BLaER1 (cell line): ENCODE measurements at regions not wholly inside any gene's neighbourhood (a gene's known extent, or its start where the extent isn't known, plus 50 kb on each side); places are given as distances from the start of the nearest gene placed in this dataset.
"Not testable (repeated sequence)": the region's sequence is repeated elsewhere in the genome, so short reads cannot be mapped to it uniquely, and the experiment has no call there.

ENCODE experiments used
- H3K27ac ChIP-seq: shearing (Covaris generic); formaldehyde crosslinking; 2 replicates; pipeline ENCODE4 v1.8.1; 2022
- H3K27me3 ChIP-seq: shearing (Covaris generic); formaldehyde crosslinking; 2 replicates; pipeline ENCODE4 v1.8.1; 2022
- H3K36me3 ChIP-seq: shearing (Covaris generic); formaldehyde crosslinking; 2 replicates; pipeline ENCODE4 v1.8.1; 2022
- H3K4me1 ChIP-seq: shearing (Covaris generic); formaldehyde crosslinking; 2 replicates; pipeline ENCODE4 v1.8.1; 2022
- H3K4me2 ChIP-seq: shearing (Covaris generic); formaldehyde crosslinking; 2 replicates; pipeline ENCODE4 v1.8.1; 2022
- H3K4me3 ChIP-seq: shearing (Covaris generic); formaldehyde crosslinking; 2 replicates; pipeline ENCODE4 v1.8.1; 2022
- H3K9ac ChIP-seq: shearing (Covaris generic); formaldehyde crosslinking; 2 replicates; pipeline ENCODE4 v1.8.1; 2022
- H3K9me3 ChIP-seq: shearing (Covaris generic); formaldehyde crosslinking; 2 replicates; pipeline ENCODE4 v1.8.1; 2022
- H4K20me1 ChIP-seq: shearing (Covaris generic); formaldehyde crosslinking; 2 replicates; pipeline ENCODE4 v1.8.1; 2022
- Cebpa-rat ChIP-seq: shearing (Covaris generic); IDR thresholded peaks from 2 replicates; pipeline ENCODE4 v1.8.1; 2022

DNA sequence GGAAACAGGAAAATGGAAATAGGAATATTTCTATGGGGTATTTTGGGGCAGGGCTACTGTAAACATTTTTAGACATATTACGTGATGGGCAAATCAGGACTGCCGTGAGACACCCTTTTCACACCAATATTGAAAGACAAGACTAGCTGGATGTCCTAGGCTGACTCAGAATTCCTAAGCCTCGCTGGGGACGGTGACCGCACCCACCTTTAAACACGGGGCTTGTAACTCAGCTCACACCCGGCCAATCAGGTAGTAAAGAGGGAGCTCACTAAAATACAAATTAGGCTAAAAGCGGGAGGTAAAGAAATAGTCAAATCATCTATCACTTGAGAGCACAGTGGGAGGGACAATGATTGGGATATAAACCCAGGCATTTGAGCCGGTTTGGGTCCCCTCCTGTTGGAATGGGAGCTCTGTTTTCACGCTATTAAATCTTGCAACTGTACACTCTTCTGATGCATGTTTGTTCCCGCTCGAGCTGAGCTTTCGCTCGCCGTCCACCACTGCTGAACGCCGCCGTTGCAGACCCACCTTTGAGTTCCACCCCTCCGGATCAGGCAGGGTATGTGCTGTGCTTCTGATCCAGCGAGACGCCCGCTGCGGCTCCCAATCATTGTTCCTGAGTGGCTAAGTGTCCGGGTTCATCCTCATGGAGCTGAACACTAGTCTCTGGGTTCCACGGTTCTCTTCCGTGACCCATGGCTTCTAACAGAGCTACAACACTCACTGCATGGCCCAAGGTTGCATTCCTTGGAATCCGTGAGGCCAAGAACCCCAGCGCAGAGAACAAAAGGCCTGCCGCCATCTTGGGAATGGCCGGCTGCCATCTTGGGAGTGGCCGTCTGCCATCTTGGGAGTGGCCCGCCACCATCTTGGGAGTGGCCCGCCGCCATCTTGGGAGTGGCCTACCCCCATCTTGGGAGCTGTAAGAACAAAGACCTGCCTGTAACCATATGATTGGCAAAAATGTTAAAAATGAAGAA lies 152.6 kb downstream of the CRLF2 start:
- Histone ChIP-seq H4K20me1 (no peaks in the 10 kb centered on the region), H3K9ac (no peak overlapping the region), H3K4me2 (no peak overlapping the region), H3K9me3 (peaks cover 35% of the 10 kb centered on the region), H3K27me3 (no peaks in the 10 kb centered on the region), H3K27ac (no peak overlapping the region), H3K4me3 (no peak overlapping the region), H3K4me1 (no peaks in the 10 kb centered on the region), H3K36me3 (no peaks in the 10 kb centered on the region)
- TF ChIP-seq Cebpa-rat: no peak

DNA sequence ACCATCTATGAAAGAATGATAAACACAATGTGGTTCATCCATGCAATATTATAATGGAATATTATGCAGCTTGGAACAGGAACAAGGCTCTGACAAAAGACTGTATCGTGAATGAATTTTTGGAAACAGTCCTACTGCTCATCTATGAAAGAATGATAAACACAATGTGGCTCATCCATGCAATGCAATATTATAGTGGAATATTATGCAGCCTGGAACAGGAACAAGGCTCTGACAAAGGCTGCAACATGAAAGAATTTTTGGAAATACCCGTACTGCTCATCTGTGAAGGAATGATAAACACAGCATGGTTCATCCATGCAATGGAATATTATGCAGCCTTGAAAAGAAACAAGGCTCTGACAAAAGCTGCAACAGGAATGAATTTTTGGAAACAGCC lies 158.8 kb downstream of the CRLF2 start:
- H4K20me1 ChIP-seq, H3K4me2 ChIP-seq, H3K4me1 ChIP-seq, H3K27me3 ChIP-seq, H3K36me3 ChIP-seq, H3K4me3 ChIP-seq, H3K9ac ChIP-seq, H3K27ac ChIP-seq: not testable (repeated sequence)
- peaks cover 27% of the 10 kb centered on the region for H3K9me3 ChIP-seq

DNA sequence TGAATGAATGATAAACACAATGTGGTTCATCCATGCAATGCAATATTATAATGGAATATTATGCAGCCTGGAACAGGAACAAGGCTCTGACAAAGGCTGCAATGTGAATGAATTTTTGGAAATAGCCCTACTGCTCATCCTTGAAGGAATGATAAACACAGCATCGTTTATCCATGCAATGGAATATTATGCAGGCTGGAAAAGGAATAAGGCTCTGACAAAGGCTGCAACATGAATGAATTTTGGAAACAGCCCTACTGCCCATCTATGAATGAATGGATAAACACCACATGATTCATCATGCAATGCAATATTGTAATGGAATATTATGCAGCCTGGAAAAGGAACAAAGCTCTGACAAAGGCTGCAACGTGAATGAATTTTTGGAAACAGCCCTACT lies 159.4 kb downstream of the CRLF2 start:
- H3K36me3 ChIP-seq: no peaks in the 10 kb centered on the region
- no peaks in the 10 kb centered on the region for H4K20me1 ChIP-seq
- no peak overlapping the region for H3K27ac ChIP-seq
- H3K4me2 ChIP-seq: no peak overlapping the region
- H3K9ac ChIP-seq: no peak overlapping the region
- no peak overlapping the region for H3K4me3 ChIP-seq
- no peak for TF ChIP-seq Cebpa-rat
- peaks cover 27% of the 10 kb centered on the region for H3K9me3 ChIP-seq
- H3K4me1 ChIP-seq: no peaks in the 10 kb centered on the region
- no peaks in the 10 kb centered on the region for H3K27me3 ChIP-seq

DNA sequence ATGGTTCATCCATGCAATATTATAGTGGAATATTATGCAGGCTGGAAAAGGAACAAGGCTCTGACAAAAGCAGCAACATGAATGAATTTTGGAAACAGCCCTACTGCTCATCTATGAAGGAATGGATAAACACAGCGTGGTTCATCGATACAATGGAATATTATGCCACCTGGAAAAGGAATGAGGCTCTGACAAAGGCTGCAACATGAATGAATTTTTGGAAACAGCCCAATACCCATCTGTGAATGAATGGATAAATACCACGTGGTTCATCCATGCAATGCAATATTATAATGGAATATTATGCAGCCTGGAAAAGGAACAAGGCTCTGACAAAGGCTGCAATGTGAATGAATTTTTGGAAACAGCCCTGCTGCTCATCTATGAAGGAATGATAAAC lies 160.4 kb downstream of the CRLF2 start:
- Histone ChIP-seq H3K9ac (no peak overlapping the region), H3K36me3 (no peaks in the 10 kb centered on the region), H3K27me3 (no peaks in the 10 kb centered on the region), H3K4me1 (no peaks in the 10 kb centered on the region), H3K27ac (no peak overlapping the region), H3K4me2 (no peak overlapping the region), H4K20me1 (no peaks in the 10 kb centered on the region), H3K4me3 (no peak overlapping the region), H3K9me3 (peaks cover 27% of the 10 kb centered on the region)
- TF ChIP-seq Cebpa-rat: no peak

DNA sequence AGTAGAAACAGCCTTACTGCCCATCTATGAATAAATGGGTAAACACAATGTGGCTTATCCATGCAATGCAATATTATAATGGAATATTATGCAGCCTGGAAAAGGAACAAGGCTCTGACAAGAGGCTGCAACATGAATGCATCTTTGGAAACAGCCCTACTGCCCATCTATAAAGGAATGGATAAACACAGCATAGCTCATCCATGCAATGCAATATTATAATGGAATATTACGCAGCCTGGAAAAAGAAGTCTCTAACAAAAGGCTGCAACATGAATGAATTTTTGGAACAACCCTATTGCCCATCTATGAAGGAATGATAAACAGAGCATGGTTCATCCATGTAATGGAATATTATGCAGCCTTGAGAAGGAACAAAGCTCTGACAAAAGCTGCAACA lies 161.0 kb downstream of the CRLF2 start:
- TF ChIP-seq Cebpa-rat: no peak
- Histone ChIP-seq H3K36me3 (no peaks in the 10 kb centered on the region), H3K9ac (no peak overlapping the region), H4K20me1 (no peaks in the 10 kb centered on the region), H3K4me3 (no peak overlapping the region), H3K4me2 (no peak overlapping the region), H3K27me3 (no peaks in the 10 kb centered on the region), H3K27ac (no peak overlapping the region), H3K4me1 (no peaks in the 10 kb centered on the region), H3K9me3 (peaks cover 27% of the 10 kb centered on the region)

DNA sequence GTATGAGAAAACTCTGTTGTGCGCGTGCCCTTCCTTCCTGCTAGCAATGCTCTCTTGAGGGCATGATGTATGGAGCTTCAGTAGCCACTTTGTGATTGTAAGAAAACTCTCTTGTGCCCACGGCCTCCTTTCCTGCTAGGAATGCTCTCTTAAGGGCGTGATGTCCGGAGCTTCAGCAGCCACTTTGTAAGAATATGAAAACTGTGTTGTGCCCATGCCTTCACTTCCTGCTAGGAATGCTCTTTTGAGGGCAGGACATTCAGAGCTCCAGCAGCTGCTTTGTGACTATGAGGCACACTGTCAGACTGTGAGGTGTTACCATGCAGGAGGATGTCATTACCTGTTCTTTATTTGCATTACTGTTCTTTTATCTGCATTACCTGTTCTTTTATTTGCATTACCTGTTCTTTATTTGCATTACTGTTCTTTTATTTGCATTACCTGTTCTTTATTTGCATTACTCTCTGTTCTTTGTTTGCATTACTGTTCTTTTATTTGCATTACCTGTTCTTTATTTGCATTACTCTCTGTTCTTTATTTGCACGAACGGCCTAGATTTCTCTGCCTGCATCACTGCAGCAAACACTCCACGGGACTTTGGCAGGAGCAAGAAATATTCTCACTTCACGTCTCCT lies 166.7 kb downstream of the CRLF2 start:
- no peak overlapping the region for H3K4me2 ChIP-seq
- TF ChIP-seq Cebpa-rat: no peak
- no peak overlapping the region for H3K9ac ChIP-seq
- H3K4me1 ChIP-seq: no peaks in the 10 kb centered on the region
- no peak overlapping the region for H3K4me3 ChIP-seq
- H4K20me1 ChIP-seq: no peaks in the 10 kb centered on the region
- peaks cover 15% of the 10 kb centered on the region for H3K9me3 ChIP-seq
- no peaks in the 10 kb centered on the region for H3K36me3 ChIP-seq
- H3K27ac ChIP-seq: no peak overlapping the region
- no peaks in the 10 kb centered on the region for H3K27me3 ChIP-seq

DNA sequence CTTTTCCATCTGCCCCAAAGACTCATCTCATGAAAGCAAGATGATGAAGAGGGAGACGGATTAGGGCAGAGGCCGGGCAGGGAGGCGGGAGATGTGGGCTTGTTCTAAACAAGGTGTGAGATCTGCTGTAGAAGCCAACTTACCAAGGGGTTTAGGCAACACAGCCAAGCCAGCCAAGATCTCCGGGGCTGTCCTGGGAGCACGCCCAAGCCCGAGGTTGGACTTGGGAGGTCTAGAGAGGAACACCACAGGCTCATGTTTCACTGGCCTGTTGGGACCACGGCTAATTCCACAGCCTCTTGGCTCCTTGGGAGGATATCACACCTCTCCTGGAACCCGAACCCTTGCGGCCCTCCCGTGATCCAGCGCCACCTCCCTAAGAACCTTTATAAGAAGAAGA lies 171.4 kb downstream of the CRLF2 start:
- TF ChIP-seq Cebpa-rat: no peak
- H3K9me3 ChIP-seq: peaks cover 18% of the 10 kb centered on the region
- no peak overlapping the region for H3K4me3 ChIP-seq
- no peaks in the 10 kb centered on the region for H3K27me3 ChIP-seq
- H3K36me3 ChIP-seq: no peaks in the 10 kb centered on the region
- H3K4me1 ChIP-seq: no peaks in the 10 kb centered on the region
- no peak overlapping the region for H3K27ac ChIP-seq
- no peak overlapping the region for H3K4me2 ChIP-seq
- no peak overlapping the region for H3K9ac ChIP-seq
- H4K20me1 ChIP-seq: no peaks in the 10 kb centered on the region

DNA sequence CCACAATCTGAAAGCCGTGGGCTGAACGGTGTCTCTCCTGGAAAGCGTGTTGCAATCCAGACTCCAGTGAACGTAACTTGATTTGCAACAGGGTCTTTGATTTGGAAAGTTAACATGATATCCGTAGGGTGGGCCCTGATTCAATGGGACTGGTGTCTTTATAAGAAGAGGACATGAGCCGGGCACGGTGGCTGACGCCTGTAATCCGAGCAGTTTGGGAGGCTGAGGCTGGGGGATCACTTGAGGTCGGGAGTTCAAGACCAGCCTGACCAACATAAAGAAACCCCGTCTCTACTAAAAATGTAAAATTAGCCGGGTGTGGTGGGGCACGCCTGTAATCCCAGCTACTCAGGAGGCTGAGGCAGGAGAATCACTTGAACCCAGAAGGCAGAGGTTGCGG lies 176.5 kb downstream of the CRLF2 start:
- peaks cover 13% of the 10 kb centered on the region for H3K4me1 ChIP-seq
- H3K9ac ChIP-seq, H4K20me1 ChIP-seq, H3K27me3 ChIP-seq, H3K9me3 ChIP-seq, H3K4me3 ChIP-seq, H3K36me3 ChIP-seq, H3K27ac ChIP-seq, H3K4me2 ChIP-seq: not testable (repeated sequence)

DNA sequence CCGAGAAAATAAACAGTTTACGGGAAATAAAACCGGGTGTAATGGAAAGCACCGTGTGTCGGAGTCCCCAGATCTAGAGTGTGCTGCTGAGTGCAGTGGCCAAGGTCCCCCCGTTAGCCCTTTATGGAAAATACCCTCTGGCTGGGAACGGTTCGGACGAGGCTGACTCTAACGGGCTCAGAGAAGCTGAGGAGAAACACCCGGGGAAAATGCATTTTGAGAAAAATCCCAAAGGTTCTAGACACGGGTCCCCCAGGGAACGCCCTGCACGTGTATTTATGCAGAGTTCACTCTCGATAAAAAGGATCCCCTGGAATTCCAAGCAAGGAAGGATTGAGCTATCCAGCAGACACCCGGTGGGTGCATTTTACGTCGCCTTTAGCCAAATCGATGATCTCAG lies 177.2 kb downstream of the CRLF2 start:
- H3K4me1 ChIP-seq: peaks cover 13% of the 10 kb centered on the region
- no peak for TF ChIP-seq Cebpa-rat
- no peak overlapping the region for H3K9ac ChIP-seq
- H3K4me2 ChIP-seq: no peak overlapping the region
- H3K36me3 ChIP-seq: no peaks in the 10 kb centered on the region
- no peak overlapping the region for H3K27ac ChIP-seq
- peaks cover 6% of the 10 kb centered on the region for H3K9me3 ChIP-seq
- peaks cover 9% of the 10 kb centered on the region for H3K27me3 ChIP-seq
- H4K20me1 ChIP-seq: no peaks in the 10 kb centered on the region
- H3K4me3 ChIP-seq: no peak overlapping the region

DNA sequence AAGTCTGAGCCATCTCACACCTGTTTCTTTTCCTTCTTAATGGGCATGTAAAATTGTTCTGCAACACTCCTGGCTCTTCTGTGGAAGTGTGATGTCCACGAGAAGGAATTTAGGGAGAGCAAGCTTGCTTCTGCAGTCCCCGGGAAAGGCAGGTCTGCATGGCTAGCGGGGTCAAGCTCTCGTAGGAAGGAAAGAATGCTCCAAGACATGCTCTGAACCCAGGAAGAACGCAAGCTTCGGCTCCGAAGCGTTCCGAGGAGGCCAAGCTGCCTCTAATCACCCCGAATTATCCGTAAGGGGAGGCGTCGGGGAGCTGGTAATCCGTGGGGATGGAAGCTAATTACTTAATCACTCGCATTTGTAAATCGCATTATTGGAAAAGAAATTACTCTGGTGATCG lies 177.7 kb downstream of the CRLF2 start:
- H3K9me3 ChIP-seq: peaks cover 6% of the 10 kb centered on the region
- H3K27me3 ChIP-seq: peaks cover 9% of the 10 kb centered on the region
- H3K4me2 ChIP-seq: no peak overlapping the region
- no peak for TF ChIP-seq Cebpa-rat
- no peak overlapping the region for H3K4me3 ChIP-seq
- H3K4me1 ChIP-seq: peaks cover 13% of the 10 kb centered on the region
- no peak overlapping the region for H3K9ac ChIP-seq
- H4K20me1 ChIP-seq: no peaks in the 10 kb centered on the region
- H3K27ac ChIP-seq: no peak overlapping the region
- H3K36me3 ChIP-seq: no peaks in the 10 kb centered on the region
